ENCODE measurements at regions not wholly inside any gene's neighbourhood (a gene's known extent, or its start where the extent isn't known, plus 50 kb on each side); places are given as distances from the start of the nearest gene placed in this dataset.

DNA sequence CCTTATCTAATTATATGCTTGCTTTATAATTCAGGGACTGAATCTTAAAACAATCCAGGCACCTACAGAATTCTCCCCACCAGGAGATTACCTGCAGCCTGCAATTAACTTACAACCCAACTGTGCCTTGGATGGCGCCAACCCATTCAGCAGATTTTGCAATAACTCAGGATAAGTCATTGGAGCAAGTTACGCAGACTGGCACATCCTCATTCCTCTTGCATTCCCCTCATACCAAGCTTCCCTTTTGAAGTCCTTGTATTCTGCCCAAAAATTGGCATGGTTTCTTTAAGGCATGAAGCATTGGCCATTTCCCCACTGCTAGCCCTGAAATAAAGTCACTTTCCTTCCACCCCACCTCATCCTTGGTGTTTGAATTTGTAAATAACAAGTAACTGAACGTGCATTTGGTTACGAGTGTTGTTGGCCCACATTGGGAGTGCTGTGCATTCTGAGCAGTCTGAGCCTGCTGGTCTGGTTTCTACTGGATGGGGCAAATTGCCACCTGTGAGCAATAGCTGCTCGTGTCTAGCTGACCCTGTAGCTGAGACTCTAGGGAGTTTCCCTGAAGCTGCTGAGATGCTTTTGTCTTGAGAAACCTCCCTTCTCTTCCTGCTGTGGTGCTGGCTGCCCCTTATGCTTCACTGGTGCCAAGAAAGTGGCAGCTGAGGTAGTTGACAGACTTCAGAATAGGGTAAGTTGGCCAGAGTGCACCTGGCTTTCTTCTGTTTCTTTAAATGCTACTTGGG, 99.2 kb upstream of the SCAF11 start (continued):
- TF ChIP-seq, protein P1, sequence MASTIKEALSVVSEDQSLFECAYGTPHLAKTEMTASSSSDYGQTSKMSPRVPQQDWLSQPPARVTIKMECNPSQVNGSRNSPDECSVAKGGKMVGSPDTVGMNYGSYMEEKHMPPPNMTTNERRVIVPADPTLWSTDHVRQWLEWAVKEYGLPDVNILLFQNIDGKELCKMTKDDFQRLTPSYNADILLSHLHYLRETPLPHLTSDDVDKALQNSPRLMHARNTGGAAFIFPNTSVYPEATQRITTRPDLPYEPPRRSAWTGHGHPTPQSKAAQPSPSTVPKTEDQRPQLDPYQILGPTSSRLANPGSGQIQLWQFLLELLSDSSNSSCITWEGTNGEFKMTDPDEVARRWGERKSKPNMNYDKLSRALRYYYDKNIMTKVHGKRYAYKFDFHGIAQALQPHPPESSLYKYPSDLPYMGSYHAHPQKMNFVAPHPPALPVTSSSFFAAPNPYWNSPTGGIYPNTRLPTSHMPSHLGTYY (CRISPR knock-in tag; IDR thresholded peaks at IDR 0.05), result no peak
- TF ChIP-seq, protein P2, sequence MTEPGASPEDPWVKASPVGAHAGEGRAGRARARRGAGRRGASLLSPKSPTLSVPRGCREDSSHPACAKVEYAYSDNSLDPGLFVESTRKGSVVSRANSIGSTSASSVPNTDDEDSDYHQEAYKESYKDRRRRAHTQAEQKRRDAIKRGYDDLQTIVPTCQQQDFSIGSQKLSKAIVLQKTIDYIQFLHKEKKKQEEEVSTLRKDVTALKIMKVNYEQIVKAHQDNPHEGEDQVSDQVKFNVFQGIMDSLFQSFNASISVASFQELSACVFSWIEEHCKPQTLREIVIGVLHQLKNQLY (CRISPR knock-in tag; IDR thresholded peaks at IDR 0.05), result no peak
- TF ChIP-seq, protein P3, sequence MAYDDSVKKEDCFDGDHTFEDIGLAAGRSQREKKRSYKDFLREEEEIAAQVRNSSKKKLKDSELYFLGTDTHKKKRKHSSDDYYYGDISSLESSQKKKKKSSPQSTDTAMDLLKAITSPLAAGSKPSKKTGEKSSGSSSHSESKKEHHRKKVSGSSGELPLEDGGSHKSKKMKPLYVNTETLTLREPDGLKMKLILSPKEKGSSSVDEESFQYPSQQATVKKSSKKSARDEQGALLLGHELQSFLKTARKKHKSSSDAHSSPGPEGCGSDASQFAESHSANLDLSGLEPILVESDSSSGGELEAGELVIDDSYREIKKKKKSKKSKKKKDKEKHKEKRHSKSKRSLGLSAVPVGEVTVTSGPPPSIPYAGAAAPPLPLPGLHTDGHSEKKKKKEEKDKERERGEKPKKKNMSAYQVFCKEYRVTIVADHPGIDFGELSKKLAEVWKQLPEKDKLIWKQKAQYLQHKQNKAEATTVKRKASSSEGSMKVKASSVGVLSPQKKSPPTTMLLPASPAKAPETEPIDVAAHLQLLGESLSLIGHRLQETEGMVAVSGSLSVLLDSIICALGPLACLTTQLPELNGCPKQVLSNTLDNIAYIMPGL (CRISPR knock-in tag; IDR thresholded peaks at IDR 0.05), result no peak

DNA sequence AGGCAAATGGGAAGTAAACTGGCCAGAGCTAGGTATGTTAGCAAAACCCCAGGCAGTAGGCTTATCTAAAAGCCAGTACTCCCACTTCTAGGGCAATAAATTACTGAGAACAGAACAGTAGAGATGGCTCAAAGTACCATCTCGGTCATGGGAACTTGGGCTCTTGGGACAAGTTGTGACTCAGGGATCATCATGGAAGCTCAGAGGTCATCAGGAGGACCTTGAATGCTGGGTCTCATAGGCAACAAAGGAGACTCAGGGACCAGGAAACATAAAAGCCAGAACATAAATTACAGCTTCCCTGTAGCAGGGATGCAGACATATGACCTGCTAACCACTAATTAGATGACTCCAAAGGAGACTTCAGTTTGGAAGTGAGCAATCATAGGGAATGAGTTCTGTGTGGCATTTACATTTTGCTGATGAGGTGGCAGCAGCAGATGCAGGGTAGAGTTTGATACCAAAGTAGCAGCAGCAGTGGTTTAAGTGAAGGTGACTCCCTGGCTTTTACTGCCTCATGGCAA, 97.6 kb upstream of the SCAF11 start:
- Mint-ChIP-seq H3K27me3 (ENCODE audit: low read depth) (peaks cover 15% of the 10 kb centered on the region), H3K4me3 (no peak overlapping the region), H3K4me1 (no peaks in the 10 kb centered on the region), H3K36me3 (peaks cover 78% of the 10 kb centered on the region), H3K27ac (no peak overlapping the region), H3K9me3 (peaks cover 98% of the 10 kb centered on the region)
- TF ChIP-seq ETV6 (CRISPR knock-in tag; IDR thresholded peaks at IDR 0.05) (no peak), JUN (CRISPR knock-in tag; IDR thresholded peaks at IDR 0.05) (no peak), ZNF423 (CRISPR knock-in tag; IDR thresholded peaks at IDR 0.05) (no peak)
- TF ChIP-seq, protein P4, sequence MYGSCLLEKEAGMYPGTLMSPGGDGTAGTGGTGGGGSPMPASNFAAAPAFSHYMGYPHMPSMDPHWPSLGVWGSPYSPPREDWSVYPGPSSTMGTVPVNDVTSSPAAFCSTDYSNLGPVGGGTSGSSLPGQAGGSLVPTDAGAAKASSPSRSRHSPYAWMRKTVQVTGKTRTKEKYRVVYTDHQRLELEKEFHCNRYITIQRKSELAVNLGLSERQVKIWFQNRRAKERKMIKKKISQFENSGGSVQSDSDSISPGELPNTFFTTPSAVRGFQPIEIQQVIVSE (CRISPR knock-in tag; IDR thresholded peaks at IDR 0.05; ENCODE audit: borderline replicate concordance), result no peak
- TF ChIP-seq, protein P5, sequence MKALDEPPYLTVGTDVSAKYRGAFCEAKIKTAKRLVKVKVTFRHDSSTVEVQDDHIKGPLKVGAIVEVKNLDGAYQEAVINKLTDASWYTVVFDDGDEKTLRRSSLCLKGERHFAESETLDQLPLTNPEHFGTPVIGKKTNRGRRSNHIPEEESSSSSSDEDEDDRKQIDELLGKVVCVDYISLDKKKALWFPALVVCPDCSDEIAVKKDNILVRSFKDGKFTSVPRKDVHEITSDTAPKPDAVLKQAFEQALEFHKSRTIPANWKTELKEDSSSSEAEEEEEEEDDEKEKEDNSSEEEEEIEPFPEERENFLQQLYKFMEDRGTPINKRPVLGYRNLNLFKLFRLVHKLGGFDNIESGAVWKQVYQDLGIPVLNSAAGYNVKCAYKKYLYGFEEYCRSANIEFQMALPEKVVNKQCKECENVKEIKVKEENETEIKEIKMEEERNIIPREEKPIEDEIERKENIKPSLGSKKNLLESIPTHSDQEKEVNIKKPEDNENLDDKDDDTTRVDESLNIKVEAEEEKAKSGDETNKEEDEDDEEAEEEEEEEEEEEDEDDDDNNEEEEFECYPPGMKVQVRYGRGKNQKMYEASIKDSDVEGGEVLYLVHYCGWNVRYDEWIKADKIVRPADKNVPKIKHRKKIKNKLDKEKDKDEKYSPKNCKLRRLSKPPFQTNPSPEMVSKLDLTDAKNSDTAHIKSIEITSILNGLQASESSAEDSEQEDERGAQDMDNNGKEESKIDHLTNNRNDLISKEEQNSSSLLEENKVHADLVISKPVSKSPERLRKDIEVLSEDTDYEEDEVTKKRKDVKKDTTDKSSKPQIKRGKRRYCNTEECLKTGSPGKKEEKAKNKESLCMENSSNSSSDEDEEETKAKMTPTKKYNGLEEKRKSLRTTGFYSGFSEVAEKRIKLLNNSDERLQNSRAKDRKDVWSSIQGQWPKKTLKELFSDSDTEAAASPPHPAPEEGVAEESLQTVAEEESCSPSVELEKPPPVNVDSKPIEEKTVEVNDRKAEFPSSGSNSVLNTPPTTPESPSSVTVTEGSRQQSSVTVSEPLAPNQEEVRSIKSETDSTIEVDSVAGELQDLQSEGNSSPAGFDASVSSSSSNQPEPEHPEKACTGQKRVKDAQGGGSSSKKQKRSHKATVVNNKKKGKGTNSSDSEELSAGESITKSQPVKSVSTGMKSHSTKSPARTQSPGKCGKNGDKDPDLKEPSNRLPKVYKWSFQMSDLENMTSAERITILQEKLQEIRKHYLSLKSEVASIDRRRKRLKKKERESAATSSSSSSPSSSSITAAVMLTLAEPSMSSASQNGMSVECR (CRISPR knock-in tag; IDR thresholded peaks at IDR 0.05; ENCODE audit: borderline replicate concordance), result no peak
- DNase-seq (ENCODE audit: low spot score) (no peak), ATAC-seq (no peak)
- POLR2A ChIA-PET, result no interaction called here
- CTCF ChIA-PET, result no interaction called here

DNA sequence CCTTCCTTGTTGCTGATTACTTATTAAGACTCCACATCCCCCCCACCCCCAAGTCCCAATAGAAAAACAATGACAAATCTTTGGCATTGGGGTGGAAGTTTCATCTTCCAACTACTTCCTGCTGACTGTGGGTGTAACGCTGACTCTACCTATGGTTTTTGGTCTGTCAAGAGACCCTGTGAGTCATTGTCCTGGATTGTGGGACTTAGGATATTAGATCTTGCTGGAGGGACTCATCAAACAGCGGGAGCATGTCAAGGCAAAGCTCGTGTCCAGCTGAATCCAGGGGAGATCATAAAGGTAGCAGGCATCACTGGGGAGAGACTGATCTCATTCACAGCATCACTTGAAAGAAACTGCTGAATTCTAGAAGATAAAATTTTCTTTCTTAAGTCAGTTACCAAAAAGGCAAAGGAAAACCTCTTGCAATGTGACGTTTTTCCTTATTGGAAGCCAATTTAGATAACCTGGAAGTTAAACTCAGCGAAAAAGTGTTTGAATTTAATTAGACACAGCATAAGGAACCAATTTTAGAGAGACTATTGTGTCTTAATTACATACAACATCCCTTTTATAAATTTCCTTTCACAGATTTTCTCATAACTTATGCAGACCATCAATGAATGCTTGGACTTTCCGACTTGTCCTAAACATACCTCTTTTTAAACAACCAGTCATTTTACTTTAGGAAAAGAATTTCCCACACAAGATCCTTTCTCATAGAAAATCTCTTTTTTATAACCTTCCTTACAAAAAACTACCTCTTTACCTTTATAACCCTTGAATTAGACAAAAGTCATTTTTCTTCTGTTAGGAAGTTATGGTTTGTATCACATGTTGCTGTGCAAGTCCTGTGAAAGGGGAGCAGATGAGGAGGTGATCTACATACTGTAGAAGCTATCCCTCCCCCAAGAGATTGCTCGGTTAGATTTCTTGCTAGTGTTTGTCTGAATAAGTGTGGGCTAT, 94.6 kb upstream of the SCAF11 start:
- H3K4me1 Mint-ChIP-seq, result no peaks in the 10 kb centered on the region
- H3K27me3 Mint-ChIP-seq (ENCODE audit: low read depth), result peaks cover 15% of the 10 kb centered on the region
- no peak overlapping the region for H3K4me3 Mint-ChIP-seq
- DNase-seq (ENCODE audit: low spot score) (no peak), ATAC-seq (no peak)
- H3K27ac Mint-ChIP-seq, result no peak overlapping the region
- TF ChIP-seq ZNF671 (CRISPR knock-in tag; IDR thresholded peaks at IDR 0.05) (no peak), NR1H2 (CRISPR knock-in tag; IDR thresholded peaks at IDR 0.05) (no peak), ZNF138 (CRISPR knock-in tag; conservative IDR thresholded peaks at IDR 0.05) (no peak), CREB1 (CRISPR knock-in tag; IDR thresholded peaks at IDR 0.05) (no peak)
- TF ChIP-seq, protein P6, sequence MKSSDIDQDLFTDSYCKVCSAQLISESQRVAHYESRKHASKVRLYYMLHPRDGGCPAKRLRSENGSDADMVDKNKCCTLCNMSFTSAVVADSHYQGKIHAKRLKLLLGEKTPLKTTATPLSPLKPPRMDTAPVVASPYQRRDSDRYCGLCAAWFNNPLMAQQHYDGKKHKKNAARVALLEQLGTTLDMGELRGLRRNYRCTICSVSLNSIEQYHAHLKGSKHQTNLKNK (CRISPR knock-in tag; IDR thresholded peaks at IDR 0.05), result no peak
- TF ChIP-seq, protein P7, sequence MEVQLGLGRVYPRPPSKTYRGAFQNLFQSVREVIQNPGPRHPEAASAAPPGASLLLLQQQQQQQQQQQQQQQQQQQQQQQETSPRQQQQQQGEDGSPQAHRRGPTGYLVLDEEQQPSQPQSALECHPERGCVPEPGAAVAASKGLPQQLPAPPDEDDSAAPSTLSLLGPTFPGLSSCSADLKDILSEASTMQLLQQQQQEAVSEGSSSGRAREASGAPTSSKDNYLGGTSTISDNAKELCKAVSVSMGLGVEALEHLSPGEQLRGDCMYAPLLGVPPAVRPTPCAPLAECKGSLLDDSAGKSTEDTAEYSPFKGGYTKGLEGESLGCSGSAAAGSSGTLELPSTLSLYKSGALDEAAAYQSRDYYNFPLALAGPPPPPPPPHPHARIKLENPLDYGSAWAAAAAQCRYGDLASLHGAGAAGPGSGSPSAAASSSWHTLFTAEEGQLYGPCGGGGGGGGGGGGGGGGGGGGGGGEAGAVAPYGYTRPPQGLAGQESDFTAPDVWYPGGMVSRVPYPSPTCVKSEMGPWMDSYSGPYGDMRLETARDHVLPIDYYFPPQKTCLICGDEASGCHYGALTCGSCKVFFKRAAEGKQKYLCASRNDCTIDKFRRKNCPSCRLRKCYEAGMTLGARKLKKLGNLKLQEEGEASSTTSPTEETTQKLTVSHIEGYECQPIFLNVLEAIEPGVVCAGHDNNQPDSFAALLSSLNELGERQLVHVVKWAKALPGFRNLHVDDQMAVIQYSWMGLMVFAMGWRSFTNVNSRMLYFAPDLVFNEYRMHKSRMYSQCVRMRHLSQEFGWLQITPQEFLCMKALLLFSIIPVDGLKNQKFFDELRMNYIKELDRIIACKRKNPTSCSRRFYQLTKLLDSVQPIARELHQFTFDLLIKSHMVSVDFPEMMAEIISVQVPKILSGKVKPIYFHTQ (CRISPR knock-in tag; IDR thresholded peaks at IDR 0.05), result no peak
- ChIA-PET POLR2A (no interaction called here), CTCF (no interaction called here)
- H3K9me3 Mint-ChIP-seq, result peaks cover 90% of the 10 kb centered on the region
- H3K36me3 Mint-ChIP-seq, result peaks cover 72% of the 10 kb centered on the region
